GM12801 (cell line): ENCODE measurements at regions not wholly inside any gene's neighbourhood (a gene's known extent, or its start where the extent isn't known, plus 50 kb on each side); places are given as distances from the start of the nearest gene placed in this dataset.

Experiments used
- CTCF ChIP-seq: IDR thresholded peaks from one replicate; pipeline ENCODE4 v1.5.1; 2011; ENCODE audit warnings: control low read depth; ENCODE audit not compliant: insufficient read length; ENCODE audit errors: extremely low read depth

GRCh38 chr6:134830940-134831339 is 119.0 kb downstream of the ALDH8A1 start:
- TF ChIP-seq CTCF, result no peak

DNA sequence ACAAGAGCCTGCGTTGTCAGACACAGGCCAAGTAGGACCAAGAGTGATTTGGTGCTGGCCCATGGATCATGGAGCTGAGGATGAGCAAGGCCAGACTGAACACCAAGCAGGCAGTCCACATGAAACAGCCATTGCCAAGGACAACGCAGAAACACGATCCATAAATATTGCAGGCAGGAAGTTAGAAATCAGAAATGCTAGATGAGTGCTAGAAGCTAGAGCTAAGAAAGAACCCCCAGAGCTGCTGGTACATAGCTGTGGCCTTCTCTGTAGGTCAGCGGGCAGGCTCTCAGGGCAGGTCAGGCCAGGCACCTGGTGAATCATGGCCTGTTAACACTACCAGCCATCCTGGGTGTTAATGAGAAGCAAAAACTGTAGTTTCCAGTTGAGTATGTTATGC is 119.7 kb downstream of the ALDH8A1 start:
- TF ChIP-seq CTCF, result no peak

DNA sequence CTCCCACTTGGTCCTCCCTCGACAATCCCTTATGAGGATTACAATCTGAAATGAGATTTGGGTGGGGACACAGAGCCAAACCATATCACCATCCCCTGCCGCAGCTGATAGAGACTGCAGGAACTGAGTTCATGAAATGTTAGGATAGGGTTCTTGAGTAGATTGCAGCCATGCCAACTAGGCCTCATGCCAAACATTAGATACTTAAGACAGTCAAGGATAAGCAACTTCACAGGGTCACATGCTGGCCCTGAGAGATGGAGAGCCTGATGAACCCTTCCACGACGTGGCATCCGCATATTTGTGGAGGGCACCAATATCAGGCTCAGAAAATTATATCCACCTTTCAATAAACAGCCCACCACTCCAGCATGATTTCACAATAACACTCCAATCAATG is 121.3 kb downstream of the ALDH8A1 start:
- no peak for TF ChIP-seq CTCF

- no peak for TF ChIP-seq CTCF
Measured at GRCh38 chr6:134826889-134827737, 122.8 kb downstream of the ALDH8A1 start.

GRCh38 chr6:134823710-134824034 is 126.2 kb downstream of the ALDH8A1 start:
- TF ChIP-seq CTCF, result no peak

GRCh38 chr6:134822920-134823709 is 126.8 kb downstream of the ALDH8A1 start:
- no peak for TF ChIP-seq CTCF

DNA sequence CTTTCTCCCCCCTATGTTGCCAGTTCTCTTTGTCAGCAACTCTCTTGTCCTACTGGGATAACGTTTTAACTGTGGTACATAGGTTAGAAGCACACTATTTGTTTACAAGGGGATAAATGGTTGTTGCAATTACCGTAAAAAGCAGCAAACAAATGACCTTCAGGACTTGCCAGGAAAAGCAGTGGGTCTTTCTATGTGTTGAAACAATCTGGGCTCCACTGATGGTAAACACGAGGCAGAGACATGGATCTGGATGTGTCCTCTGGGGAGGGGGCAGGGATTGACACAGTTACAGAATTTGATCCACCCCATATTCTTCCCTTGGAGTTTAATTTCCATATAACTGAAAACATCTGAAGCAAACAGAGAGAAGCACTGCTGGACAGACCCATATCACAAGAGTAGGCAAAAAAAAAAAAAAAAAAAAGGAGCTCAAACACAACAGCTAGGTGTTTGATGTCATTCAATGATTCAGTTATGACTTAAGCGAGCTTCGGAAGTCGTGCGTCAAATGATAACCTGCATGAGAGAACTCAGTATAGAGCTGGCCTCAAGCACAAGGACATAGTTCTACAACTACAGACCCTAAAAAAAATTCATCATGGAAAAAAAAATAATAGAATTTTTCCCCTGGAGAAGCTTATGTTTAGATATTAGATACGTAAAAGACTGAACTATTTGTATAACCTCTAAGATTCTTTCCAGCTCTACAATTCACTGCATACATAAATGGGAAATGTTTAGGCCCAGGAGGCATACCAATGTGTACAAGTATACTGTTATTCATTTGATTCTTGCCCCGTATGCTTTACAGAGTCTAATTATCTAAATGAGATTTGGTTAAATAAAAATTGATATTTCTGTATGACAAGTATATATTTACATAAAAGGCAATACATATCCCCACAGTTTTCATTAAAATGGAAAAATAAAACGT is 127.7 kb downstream of the ALDH8A1 start:
- no peak for TF ChIP-seq CTCF
